GM12874 (cell line): ENCODE measurements at regions not wholly inside any gene's neighbourhood (a gene's known extent, or its start where the extent isn't known, plus 50 kb on each side); places are given as distances from the start of the nearest gene placed in this dataset.

Experiments
- TF ChIP-seq, protein P1 (sequence below): IDR thresholded peaks from 2 replicates; pipeline ENCODE4 v1.5.1; 2011; ENCODE audit warnings: low read depth, mild to moderate bottlenecking, control low read depth, low read length, moderate library complexity; ENCODE audit not compliant: insufficient read depth

DNA sequence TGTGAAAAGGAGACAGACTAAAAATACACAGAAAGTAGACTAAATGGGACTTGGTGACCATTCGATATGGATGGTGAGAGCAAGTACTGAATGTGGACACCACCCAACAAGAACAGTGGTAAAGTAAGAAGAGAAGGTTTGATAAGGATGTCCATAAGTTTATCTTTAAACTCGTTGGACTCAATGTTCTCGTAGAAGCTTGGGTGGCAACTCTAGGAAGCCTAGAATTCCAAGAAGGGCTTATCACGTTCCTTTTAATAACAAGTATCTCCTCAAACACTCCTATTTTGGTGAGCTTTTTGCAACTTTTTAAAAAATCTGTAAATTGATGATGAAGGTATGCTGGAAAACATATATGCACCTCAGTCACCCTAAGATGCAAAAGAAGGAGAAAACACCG lies 108.6 kb upstream of the CDH6 start:
- TF ChIP-seq, protein P1, sequence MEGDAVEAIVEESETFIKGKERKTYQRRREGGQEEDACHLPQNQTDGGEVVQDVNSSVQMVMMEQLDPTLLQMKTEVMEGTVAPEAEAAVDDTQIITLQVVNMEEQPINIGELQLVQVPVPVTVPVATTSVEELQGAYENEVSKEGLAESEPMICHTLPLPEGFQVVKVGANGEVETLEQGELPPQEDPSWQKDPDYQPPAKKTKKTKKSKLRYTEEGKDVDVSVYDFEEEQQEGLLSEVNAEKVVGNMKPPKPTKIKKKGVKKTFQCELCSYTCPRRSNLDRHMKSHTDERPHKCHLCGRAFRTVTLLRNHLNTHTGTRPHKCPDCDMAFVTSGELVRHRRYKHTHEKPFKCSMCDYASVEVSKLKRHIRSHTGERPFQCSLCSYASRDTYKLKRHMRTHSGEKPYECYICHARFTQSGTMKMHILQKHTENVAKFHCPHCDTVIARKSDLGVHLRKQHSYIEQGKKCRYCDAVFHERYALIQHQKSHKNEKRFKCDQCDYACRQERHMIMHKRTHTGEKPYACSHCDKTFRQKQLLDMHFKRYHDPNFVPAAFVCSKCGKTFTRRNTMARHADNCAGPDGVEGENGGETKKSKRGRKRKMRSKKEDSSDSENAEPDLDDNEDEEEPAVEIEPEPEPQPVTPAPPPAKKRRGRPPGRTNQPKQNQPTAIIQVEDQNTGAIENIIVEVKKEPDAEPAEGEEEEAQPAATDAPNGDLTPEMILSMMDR = no peak

DNA sequence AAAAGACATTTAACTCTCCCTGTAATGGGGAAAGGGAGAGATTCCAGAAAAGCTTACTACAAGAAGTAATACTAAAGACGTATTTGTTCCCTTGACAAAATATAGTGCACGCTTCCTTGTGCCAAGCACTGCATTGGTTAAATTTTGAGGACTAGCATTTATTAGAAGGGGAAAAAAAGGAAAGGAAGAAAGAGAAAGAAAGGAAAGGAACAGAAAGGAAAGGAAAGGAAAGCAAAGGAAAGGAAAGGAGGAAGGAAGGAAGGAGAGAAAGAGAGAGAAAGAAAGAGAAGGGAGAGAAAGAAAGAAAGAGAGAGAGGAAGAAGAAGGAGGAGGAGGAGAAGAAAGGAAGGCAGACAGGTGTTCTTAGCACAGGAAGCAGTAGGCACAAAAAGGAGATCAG lies 110.1 kb upstream of the CDH6 start:
- TF ChIP-seq, protein P1 = no peak

DNA sequence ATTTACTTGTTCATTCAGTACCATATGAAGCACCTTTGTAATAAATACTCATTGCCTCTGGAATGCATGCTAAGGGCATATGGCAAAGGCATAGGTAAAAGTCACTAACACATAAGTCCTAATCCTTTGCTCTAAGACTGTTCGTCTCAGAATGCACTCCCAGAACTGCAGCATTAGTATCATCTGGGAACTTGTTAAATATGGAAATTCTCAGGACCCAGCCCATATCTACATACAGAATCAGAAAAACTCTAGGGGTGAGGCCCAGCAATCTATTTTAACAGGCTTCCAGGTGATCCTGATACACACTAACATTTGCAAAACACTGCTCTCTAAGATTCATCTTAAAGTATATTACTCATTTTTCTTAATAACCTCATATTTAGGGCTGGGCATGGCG lies 113.8 kb upstream of the CDH6 start:
- TF ChIP-seq, protein P1 = no peak

DNA sequence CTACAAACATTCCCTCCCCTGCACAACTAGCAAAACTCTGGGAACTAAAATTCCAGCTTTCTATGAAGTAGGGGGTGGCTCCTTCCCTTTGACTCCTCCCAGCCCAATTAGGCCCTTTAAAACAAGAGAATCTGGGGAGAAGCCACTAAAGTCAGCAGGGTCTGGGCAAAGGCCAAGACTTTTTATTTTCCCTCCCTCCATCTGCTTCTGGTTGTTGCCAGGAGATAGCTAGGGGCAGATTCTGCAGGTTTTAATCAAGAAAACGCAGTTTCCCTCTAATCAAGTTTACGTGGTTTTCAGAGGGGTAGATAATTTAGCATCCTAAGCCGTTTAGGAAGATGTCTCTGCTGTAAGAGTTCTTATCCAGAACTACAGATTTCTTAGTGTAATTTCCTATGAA lies 114.5 kb upstream of the CDH6 start:
- TF ChIP-seq, protein P1 = no peak

DNA sequence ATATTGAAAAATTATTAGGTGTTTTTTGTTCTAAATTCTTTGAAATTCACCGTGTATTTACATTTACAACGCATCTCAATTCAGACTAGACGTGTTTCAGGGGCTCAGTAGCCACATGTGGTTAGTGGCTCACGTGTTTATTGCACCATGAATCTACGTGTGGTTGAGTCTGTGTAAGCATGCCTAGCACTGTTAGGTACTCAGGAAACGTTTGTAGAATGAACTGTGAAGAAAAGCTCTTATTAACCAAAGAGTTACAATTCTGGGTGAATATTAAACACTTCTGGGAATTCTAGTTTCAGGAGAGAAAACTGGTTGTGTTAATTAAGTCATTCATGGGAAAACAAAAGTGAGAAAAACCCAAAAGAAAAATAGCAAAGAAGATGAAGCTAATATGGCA lies 117.5 kb upstream of the CDH6 start:
- TF ChIP-seq, protein P1 = no peak

DNA sequence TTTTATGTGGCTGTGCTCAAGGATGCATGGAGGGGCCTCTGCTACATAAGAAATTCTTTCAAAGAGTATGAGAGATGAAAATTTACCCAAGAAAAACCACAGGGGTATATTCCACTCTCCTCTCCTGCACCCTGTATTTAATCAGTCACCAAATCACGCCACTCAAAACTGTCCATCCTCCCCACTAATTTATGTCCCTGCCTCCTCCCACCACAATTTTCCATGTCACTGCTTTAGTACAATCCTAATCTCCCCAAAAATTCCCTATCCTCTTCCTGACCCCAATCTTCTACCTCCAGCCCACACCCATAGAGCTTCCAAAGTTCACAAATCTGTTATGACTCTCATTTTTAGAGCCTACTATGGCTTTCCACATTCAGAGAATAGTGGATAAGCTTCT lies 125.2 kb upstream of the CDH6 start:
- TF ChIP-seq, protein P1 = no peak

DNA sequence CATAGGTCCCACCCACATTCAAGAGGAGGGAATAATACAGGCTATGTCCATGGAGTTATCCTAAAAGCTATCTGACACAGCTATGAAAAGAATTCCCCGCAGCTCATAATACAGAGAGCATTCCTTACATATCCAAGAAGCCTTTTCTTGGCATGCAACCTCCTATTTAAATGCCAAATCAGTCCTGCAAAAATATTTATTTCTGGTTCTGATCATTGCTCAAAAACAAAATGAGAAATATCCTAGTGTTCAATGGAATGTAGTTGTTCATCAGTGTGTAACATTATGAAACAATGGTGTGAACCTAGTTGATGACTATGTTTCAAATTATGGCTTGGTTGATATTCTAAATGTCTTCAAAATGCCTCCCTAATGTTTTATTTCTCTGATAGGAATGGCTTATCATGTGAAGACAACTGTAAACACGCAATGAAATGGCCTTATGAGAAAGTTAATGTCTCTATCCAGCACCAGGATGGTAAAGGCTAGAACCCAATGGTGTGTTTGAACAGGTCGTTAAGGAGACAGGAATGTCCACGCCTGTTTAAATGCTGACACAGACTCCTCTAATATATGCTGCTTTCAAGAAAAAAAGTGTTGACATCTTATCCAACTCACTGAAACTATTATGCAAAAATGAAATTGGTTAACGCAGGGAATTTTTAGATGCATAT lies 126.7 kb upstream of the CDH6 start:
- TF ChIP-seq, protein P1 = no peak

DNA sequence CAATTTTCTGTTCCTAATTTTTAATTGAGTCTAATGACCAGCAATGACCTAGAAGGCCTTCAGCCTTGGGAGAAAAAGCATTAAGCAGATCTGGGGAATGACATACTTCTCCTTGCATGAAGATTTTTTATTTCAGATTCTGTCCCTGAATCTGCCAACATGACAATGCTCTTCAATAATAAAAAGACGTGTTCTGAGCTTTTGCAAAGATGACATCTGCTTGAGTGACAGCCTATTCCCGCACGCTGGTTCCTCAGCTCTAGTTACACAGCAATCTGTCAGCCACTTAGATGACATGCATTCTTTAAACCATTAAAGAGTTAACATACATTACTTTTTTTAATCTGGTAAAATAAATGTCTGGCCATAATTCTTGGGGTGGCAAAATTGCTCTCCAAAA lies 129.3 kb upstream of the CDH6 start:
- TF ChIP-seq, protein P1 = no peak
